ENCODE measurements at regions not wholly inside any gene's neighbourhood (a gene's known extent, or its start where the extent isn't known, plus 50 kb on each side); places are given as distances from the start of the nearest gene placed in this dataset.

DNA sequence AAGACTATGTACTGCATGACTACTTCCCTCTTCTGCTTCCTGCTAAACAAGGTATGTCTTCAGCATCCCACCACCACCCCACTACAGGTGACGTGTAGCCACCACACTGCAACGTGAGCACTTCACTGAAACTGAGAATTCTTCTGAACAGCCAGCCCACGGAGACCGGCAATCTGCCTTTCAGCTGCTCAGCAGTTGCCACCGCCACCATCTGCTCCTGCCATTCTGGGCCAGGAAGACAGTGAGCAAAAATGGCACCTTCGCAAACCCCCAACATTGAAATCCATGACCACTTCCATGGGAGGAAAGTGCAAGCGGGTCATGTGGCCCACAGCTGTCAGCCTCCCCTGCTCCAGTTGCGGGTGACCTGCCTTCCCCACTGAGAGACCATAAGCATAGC, 443.4 kb upstream of the ST8SIA4 start:
- POLR2A ChIA-PET: no interaction called here
- H3K9me3 ChIP-seq (ENCODE audit: control insufficient read depth, insufficient read depth, low read depth, low read length): 0 out of 2 replicates have a peak, but pooled peaks cover 3% of the 10 kb centered on the region
- ATAC-seq (no peak), DNase-seq (ENCODE audit: low read depth, low spot score) (no peak)
- H3K4me3 ChIP-seq (ENCODE audit: low read depth in 2 of 2, low read length in 2 of 2): no peak overlapping the region
- no TSS peak for BruUV-seq (replicated peaks)
- no peaks in the 10 kb centered on the region for H3K36me3 ChIP-seq (ENCODE audit: control insufficient read depth, insufficient read depth, low read length)
- intact Hi-C loops (cut with micrococcal nuclease; ENCODE audit: unreplicated experiment): no loop called here
- CTCF ChIA-PET: no interaction called here
- TF ChIP-seq, protein P1, sequence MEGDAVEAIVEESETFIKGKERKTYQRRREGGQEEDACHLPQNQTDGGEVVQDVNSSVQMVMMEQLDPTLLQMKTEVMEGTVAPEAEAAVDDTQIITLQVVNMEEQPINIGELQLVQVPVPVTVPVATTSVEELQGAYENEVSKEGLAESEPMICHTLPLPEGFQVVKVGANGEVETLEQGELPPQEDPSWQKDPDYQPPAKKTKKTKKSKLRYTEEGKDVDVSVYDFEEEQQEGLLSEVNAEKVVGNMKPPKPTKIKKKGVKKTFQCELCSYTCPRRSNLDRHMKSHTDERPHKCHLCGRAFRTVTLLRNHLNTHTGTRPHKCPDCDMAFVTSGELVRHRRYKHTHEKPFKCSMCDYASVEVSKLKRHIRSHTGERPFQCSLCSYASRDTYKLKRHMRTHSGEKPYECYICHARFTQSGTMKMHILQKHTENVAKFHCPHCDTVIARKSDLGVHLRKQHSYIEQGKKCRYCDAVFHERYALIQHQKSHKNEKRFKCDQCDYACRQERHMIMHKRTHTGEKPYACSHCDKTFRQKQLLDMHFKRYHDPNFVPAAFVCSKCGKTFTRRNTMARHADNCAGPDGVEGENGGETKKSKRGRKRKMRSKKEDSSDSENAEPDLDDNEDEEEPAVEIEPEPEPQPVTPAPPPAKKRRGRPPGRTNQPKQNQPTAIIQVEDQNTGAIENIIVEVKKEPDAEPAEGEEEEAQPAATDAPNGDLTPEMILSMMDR (IDR thresholded peaks at IDR 0.05): no peak
- no peak for TF ChIP-seq TCF7L2 (IDR thresholded peaks at IDR 0.05; ENCODE audit: low read depth, low read length)
- TF ChIP-seq SIN3A (IDR thresholded peaks at IDR 0.05; ENCODE audit: borderline replicate concordance, insufficient read depth, low read depth, low read length): no peak
- TF ChIP-seq POLR2AphosphoS5 (IDR thresholded peaks at IDR 0.05; ENCODE audit: low read depth, low read length): no peak
- TF ChIP-seq, protein P2, sequence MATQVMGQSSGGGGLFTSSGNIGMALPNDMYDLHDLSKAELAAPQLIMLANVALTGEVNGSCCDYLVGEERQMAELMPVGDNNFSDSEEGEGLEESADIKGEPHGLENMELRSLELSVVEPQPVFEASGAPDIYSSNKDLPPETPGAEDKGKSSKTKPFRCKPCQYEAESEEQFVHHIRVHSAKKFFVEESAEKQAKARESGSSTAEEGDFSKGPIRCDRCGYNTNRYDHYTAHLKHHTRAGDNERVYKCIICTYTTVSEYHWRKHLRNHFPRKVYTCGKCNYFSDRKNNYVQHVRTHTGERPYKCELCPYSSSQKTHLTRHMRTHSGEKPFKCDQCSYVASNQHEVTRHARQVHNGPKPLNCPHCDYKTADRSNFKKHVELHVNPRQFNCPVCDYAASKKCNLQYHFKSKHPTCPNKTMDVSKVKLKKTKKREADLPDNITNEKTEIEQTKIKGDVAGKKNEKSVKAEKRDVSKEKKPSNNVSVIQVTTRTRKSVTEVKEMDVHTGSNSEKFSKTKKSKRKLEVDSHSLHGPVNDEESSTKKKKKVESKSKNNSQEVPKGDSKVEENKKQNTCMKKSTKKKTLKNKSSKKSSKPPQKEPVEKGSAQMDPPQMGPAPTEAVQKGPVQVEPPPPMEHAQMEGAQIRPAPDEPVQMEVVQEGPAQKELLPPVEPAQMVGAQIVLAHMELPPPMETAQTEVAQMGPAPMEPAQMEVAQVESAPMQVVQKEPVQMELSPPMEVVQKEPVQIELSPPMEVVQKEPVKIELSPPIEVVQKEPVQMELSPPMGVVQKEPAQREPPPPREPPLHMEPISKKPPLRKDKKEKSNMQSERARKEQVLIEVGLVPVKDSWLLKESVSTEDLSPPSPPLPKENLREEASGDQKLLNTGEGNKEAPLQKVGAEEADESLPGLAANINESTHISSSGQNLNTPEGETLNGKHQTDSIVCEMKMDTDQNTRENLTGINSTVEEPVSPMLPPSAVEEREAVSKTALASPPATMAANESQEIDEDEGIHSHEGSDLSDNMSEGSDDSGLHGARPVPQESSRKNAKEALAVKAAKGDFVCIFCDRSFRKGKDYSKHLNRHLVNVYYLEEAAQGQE (IDR thresholded peaks at IDR 0.05; ENCODE audit: insufficient read depth in 1 of 2, low read depth in 2 of 2, low read length in 1 of 2): no peak
- no peaks in the 10 kb centered on the region for H3K4me1 ChIP-seq (ENCODE audit: control insufficient read depth, insufficient read depth, low read length)
- in situ Hi-C loops (cut with HindIII; ENCODE audit: low pct_unique_long_range_greater_than_20kb, low sequenced_read_pairs): no loop called here
- H3K27ac ChIP-seq (ENCODE audit: low read length): no peak overlapping the region
- no peaks in the 10 kb centered on the region for H3K27me3 ChIP-seq (ENCODE audit: control insufficient read depth, insufficient read depth, low read length)

DNA sequence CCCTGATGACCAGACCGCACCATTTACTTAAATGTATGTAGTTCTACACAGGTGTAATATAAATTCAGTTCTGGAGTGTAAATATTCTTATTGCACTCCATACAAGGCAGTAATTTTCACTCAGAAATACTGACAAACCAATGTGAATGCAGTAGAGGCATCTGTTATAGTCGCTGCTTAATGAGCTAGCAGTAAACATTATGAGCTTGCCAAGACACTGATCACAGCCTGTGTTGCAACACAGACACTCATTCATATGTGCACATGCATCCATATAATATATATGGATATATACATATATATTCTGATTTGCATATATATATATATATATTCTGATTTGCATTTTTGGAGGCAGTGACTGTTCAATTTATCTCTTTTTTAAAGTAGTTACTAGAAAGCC, 435.1 kb upstream of the ST8SIA4 start:
- DNase-seq (ENCODE audit: low read depth, low spot score): no peak
- H3K4me3 ChIP-seq (ENCODE audit: low read depth in 2 of 2, low read length in 2 of 2): no peak overlapping the region
- intact Hi-C loops (cut with micrococcal nuclease; ENCODE audit: unreplicated experiment) (no loop called here), in situ Hi-C loops (cut with HindIII; ENCODE audit: low pct_unique_long_range_greater_than_20kb, low sequenced_read_pairs) (no loop called here)
- BruUV-seq (replicated peaks): no TSS peak
- ChIA-PET CTCF (no interaction called here), POLR2A (no interaction called here)
- H3K27ac ChIP-seq (ENCODE audit: low read length): no peak overlapping the region
- H3K36me3 ChIP-seq (ENCODE audit: control insufficient read depth, insufficient read depth, low read length): no peaks in the 10 kb centered on the region
- H3K9me3 ChIP-seq (ENCODE audit: control insufficient read depth, insufficient read depth, low read depth, low read length): no peaks in the 10 kb centered on the region
- no peak for ATAC-seq
- H3K27me3 ChIP-seq (ENCODE audit: control insufficient read depth, insufficient read depth, low read length): no peaks in the 10 kb centered on the region
- TF ChIP-seq POLR2AphosphoS5 (IDR thresholded peaks at IDR 0.05; ENCODE audit: low read depth, low read length) (no peak), TCF7L2 (IDR thresholded peaks at IDR 0.05; ENCODE audit: low read depth, low read length) (no peak), SIN3A (IDR thresholded peaks at IDR 0.05; ENCODE audit: borderline replicate concordance, insufficient read depth, low read depth, low read length) (no peak)
- TF ChIP-seq, protein P2 (IDR thresholded peaks at IDR 0.05; ENCODE audit: insufficient read depth in 1 of 2, low read depth in 2 of 2, low read length in 1 of 2): no peak
- TF ChIP-seq, protein P1 (IDR thresholded peaks at IDR 0.05): no peak
- no peaks in the 10 kb centered on the region for H3K4me1 ChIP-seq (ENCODE audit: control insufficient read depth, insufficient read depth, low read length)
